ENCODE measurements at regions not wholly inside any gene's neighbourhood (a gene's known extent, or its start where the extent isn't known, plus 50 kb on each side); places are given as distances from the start of the nearest gene placed in this dataset.

GRCh38 chr1:5713101-5714010, 278.9 kb downstream of the NPHP4 start:
- DNase-seq (ENCODE audit: low read depth), result no peak

DNA sequence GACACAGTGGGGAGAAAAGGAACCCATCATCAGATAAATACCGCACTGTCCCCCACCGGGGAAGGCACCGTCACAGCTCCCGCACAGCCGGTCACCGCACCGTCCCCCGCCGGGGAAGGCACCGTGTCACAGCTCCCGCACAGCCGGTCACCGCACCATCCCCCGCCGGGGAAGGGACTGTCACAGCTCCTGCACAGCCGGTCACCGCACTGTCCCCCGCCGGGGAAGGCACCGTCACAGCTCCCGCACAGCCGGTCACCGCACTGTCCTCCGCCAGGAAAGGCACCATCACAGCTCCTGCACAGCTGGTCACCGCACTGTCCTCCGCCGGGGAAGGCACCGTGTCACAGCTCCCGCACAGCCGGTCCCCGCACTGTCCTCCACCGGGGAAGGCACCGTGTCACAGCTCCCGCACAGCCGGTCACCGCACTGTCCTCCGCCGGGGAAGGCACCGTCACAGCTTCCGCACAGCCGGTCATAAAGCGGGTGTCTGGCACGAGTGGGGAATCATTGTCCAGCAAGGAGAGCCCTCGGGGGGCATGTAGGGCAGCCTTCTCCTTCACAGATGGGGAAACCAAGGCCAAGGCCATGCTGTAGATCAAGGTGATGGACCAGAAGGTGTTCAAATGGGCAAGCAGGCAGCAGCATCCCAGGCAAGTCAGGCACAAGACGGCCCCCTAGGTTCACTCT, 280.1 kb downstream of the NPHP4 start:
- no peak for DNase-seq (ENCODE audit: low read depth)

- no peak for DNase-seq (ENCODE audit: low read depth)
Measured at GRCh38 chr1:5711079-5711478, 281.1 kb downstream of the NPHP4 start.

GRCh38 chr1:5709976-5710375, 282.2 kb downstream of the NPHP4 start:
- no peak for DNase-seq (ENCODE audit: low read depth)

- DNase-seq (ENCODE audit: low read depth), result no peak
Measured at GRCh38 chr1:5709461-5709975, 282.7 kb downstream of the NPHP4 start.

- no peak for DNase-seq (ENCODE audit: low read depth)
Measured at GRCh38 chr1:5708346-5709245, 283.6 kb downstream of the NPHP4 start.

GRCh38 chr1:5707566-5708345, 284.5 kb downstream of the NPHP4 start:
- no peak for DNase-seq (ENCODE audit: low read depth)

- no peak for DNase-seq (ENCODE audit: low read depth)
Measured at GRCh38 chr1:5706239-5706638, 286.0 kb downstream of the NPHP4 start.

DNA sequence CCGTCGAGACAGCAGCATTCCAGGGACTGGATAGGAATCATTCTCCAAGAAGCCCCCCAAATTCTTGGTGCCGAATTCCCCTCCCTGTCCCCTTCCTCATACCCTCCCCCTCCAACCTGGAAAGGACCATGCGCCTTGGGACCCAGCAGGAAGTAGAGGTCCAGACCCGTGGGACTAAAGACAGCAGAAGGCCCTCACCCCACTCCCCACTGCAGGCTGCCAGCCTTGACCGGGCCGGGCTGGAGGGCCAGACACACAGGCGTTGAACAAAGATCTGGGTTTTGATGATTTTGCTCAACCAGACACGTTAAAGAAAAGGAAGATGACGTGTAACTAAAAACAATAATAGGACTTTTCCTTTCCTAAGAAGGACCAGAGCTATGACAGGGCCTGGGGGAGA, 286.5 kb downstream of the NPHP4 start:
- no peak for DNase-seq (ENCODE audit: low read depth)

DNA sequence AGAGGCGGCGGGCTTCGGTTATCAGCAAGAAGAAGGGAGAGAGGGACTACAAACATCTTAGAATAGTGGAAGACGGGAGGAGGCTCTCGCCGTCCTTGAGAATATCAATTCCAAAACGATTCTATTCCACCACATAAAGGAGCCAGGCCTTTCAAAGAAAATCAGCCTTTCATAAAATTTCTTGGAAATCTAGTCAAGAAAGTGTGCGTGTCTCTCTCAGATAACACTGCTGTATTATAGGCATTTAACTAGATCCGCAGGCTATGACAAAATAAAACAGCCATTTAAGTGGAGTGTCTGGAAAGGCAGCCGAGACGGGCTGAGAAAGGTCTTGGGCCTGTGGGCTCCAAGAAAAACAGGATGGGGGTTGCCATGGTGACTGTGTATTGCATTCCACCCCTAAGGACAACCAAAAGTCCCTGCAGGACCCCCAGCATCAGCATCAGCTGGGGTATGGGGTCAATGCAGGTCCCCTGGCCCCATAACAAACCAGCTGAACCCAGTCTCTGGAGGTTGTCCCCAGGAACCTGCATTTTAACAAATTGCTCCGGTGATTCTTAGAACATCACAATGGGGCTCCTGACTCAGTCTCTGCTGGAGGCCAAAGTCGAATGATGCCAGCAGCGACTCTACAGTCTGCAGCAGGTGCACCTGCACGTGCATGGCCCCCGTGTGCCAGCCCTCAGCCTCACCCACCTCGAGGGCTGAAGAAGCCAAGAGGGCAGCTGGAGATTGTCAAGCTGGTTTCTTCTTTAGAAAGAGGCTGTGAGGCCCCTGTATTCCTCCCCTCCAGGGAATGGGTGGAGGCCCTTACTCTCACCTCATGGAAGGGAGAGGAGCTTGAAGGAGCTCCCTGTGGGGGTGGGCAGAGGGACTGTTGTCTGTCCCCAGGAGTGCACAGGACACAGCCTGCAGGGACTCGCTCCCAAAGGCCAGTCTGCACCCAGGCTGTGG, 287.4 kb downstream of the NPHP4 start:
- no peak for DNase-seq (ENCODE audit: low read depth)

GRCh38 chr1:5701642-5702041, 290.6 kb downstream of the NPHP4 start:
- DNase-seq (ENCODE audit: low read depth), result no peak

GRCh38 chr1:5693568-5693967, 298.7 kb downstream of the NPHP4 start:
- no peak for DNase-seq (ENCODE audit: low read depth)

DNA sequence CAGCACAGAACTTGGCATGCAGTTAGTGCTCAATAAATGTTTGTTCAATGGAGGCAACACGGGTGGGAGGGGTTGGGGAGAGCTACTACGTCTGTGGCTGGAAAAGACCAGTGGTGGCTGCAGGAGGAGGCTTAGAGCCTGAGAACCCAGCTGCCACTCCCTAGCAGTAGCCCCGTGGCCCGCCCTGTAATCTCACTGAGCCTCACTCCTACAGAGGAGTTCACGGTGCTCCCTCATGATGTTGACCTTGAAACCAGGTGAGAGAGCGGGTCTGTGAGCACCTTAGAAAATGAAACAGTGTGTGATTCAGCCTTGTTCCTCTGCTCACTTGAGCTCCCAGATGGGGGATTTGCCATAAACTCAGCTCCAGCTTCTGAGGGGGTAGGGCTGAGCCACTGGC, 299.6 kb downstream of the NPHP4 start:
- DNase-seq (ENCODE audit: low read depth), result no peak

DNA sequence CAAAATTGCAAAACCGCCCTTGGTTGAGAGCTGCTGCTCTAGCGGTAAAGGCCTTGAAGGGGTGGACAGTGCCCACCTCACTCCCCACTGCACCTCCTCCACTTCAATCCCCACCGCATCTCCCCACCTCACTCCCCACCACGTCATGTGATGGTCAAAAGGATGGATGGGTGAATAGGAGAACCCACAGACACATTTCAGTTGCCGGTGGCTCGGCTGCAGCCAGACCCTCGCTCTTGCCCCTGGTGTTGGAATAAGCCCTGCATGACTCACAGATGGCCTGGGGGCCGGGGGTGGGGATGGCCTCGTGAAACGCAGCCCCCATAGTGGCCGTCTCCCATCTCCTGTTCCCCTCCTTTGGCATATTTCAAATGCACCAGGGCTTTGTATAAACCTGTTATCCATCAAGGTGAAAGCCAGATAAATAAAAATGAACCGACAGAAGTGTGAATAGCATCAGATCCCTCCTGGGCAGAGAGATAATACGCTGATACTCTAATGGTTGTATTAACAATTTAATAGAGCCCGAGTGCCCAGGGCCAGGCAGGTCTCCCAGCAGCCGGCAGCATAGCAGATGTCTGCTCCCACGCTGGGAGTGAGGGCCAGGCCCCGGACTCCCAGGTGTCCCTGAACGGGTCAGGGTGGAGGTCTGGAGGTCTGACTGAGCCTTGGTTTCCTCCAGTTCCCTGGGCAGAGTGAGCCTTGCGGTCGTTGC, 300.3 kb downstream of the NPHP4 start:
- no peak for DNase-seq (ENCODE audit: low read depth)

DNA sequence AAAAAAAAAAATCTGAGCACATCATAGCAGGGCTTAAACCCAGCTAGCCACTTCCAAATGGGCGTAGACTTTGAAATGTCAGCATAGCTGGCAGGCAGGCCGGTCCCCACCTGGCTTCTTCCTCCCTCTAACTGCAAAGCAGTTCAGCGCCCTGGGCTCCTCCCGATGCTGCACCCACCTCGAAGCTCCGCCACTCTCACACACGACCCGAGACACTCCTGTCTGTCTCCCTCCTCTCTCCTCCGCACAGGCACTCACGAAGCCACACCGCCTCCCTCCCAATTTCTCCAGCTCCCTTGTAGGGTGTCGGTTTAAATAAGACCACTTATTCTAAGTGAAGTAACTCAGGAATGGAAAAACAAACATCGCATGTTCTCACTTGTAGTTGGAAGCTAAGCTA, 301.3 kb downstream of the NPHP4 start:
- no peak for DNase-seq (ENCODE audit: low read depth)

DNA sequence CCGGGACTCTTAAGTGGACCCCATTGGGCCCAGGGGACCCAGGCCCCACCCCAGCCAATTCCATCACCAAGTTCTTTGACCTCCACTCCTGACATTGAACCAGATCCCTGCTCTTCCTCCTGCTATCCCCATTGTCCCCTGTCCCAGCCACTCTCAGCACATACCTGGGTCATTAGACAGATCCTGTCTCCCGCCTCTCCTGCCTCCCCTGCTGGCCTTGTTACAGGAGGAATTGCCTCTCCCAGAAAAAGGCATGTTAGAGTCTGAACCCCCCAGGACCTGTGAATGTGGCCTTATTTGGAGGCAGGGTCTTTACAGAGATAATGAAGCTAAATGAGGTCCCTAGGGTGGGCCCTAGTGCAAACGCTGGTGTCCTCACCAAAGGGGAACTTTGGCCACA, 301.9 kb downstream of the NPHP4 start:
- no peak for DNase-seq (ENCODE audit: low read depth)

- DNase-seq (ENCODE audit: low read depth), result no peak
Measured at GRCh38 chr1:5688081-5689077, 303.8 kb downstream of the NPHP4 start.
